ENCODE measurements at regions not wholly inside any gene's neighbourhood (a gene's known extent, or its start where the extent isn't known, plus 50 kb on each side); places are given as distances from the start of the nearest gene placed in this dataset.

DNA sequence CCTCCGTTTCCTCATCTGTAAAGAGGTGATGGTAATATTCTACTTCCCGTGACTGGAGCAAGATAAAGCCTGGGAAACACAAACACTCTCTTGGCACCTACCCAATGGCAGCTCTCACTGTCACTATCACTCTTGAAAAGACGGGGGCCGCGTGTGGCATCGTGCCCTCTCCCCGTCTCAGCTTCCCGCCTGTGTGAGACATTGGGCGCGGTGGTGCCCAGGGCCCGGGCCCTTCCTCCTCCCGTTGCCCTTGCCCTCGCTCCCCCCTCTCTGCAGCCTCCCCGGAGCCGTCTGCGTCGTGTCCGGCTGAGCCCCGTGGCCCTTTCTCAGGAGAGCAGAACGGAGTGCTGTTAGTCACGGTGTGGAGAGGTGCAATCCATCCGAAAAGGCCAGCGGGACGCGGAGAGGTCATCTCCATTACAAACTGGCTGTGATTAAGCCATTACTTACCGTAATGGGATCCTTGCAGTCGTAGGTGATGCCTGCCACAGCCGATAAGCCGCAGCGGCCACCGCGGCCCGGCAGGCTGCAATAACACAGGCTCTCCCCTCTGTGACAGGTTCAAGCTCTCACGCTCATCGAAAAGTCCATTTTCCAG lies 156.4 kb upstream of the ZC3H12A start (continued):
- TF ChIP-seq MZF1 (tag by site-specific recombination; IDR thresholded peaks at IDR 0.05; ENCODE audit: borderline replicate concordance) (no peak), ZNF664 (tag by site-specific recombination; IDR thresholded peaks at IDR 0.05) (no peak), ZNF211 (tag by site-specific recombination; IDR thresholded peaks at IDR 0.05; ENCODE audit: low read depth) (no peak), ZNF692 (tag by site-specific recombination; IDR thresholded peaks at IDR 0.05) (no peak), ZNF184 (tag by site-specific recombination; IDR thresholded peaks at IDR 0.05) (no peak), HOXD13 (CRISPR knock-in tag; IDR thresholded peaks at IDR 0.05; ENCODE audit: borderline replicate concordance) (no peak), ZNF521 (tag by site-specific recombination; IDR thresholded peaks at IDR 0.05) (no peak), YY1 (tag by site-specific recombination; IDR thresholded peaks at IDR 0.05) (no peak), PRDM10 (tag by site-specific recombination; IDR thresholded peaks at IDR 0.05) (peak; percentile 55; the same call in 1 of the 2 replicates), ZBTB21 (tag by site-specific recombination; IDR thresholded peaks at IDR 0.05) (no peak), ZNF112 (tag by site-specific recombination; IDR thresholded peaks at IDR 0.05) (no peak), ZNF48 (tag by site-specific recombination; IDR thresholded peaks at IDR 0.05) (no peak), HOXA7 (CRISPR knock-in tag; IDR thresholded peaks at IDR 0.05; ENCODE audit: borderline replicate concordance) (no peak), ZBTB17 (tag by site-specific recombination; IDR thresholded peaks at IDR 0.05) (peak; percentile 58; the same call in 1 of the 2 replicates), EGR2 (tag by site-specific recombination; IDR thresholded peaks at IDR 0.05; ENCODE audit: low read depth) (no peak), ZNF16 (tag by site-specific recombination; IDR thresholded peaks at IDR 0.05; ENCODE audit: low read depth) (no peak), PATZ1 (tag by site-specific recombination; IDR thresholded peaks at IDR 0.05) (peak; percentile 14; the same call in 1 of the 2 replicates), ZNF843 (tag by site-specific recombination; IDR thresholded peaks at IDR 0.05) (no peak)
- TF ChIP-seq, protein P1, sequence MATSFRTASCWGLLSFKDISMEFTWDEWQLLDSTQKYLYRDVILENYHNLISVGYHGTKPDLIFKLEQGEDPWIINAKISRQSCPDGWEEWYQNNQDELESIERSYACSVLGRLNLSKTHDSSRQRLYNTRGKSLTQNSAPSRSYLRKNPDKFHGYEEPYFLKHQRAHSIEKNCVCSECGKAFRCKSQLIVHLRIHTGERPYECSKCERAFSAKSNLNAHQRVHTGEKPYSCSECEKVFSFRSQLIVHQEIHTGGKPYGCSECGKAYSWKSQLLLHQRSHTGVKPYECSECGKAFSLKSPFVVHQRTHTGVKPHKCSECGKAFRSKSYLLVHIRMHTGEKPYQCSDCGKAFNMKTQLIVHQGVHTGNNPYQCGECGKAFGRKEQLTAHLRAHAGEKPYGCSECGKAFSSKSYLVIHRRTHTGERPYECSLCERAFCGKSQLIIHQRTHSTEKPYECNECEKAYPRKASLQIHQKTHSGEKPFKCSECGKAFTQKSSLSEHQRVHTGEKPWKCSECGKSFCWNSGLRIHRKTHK (tag by site-specific recombination; IDR thresholded peaks at IDR 0.05), result no peak
- TF ChIP-seq, protein P2, sequence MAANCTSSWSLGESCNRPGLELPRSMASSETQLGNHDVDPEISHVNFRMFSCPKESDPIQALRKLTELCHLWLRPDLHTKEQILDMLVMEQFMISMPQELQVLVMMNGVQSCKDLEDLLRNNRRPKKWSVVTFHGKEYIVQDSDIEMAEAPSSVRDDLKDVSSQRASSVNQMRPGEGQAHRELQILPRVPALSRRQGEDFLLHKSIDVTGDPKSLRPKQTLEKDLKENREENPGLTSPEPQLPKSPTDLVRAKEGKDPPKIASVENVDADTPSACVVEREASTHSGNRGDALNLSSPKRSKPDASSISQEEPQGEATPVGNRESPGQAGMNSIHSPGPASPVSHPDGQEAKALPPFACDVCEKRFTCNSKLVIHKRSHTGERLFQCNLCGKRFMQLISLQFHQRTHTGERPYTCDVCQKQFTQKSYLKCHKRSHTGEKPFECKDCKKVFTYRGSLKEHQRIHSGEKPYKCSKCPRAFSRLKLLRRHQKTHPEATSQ (tag by site-specific recombination; IDR thresholded peaks at IDR 0.05), result no peak
- TF ChIP-seq, protein P3, sequence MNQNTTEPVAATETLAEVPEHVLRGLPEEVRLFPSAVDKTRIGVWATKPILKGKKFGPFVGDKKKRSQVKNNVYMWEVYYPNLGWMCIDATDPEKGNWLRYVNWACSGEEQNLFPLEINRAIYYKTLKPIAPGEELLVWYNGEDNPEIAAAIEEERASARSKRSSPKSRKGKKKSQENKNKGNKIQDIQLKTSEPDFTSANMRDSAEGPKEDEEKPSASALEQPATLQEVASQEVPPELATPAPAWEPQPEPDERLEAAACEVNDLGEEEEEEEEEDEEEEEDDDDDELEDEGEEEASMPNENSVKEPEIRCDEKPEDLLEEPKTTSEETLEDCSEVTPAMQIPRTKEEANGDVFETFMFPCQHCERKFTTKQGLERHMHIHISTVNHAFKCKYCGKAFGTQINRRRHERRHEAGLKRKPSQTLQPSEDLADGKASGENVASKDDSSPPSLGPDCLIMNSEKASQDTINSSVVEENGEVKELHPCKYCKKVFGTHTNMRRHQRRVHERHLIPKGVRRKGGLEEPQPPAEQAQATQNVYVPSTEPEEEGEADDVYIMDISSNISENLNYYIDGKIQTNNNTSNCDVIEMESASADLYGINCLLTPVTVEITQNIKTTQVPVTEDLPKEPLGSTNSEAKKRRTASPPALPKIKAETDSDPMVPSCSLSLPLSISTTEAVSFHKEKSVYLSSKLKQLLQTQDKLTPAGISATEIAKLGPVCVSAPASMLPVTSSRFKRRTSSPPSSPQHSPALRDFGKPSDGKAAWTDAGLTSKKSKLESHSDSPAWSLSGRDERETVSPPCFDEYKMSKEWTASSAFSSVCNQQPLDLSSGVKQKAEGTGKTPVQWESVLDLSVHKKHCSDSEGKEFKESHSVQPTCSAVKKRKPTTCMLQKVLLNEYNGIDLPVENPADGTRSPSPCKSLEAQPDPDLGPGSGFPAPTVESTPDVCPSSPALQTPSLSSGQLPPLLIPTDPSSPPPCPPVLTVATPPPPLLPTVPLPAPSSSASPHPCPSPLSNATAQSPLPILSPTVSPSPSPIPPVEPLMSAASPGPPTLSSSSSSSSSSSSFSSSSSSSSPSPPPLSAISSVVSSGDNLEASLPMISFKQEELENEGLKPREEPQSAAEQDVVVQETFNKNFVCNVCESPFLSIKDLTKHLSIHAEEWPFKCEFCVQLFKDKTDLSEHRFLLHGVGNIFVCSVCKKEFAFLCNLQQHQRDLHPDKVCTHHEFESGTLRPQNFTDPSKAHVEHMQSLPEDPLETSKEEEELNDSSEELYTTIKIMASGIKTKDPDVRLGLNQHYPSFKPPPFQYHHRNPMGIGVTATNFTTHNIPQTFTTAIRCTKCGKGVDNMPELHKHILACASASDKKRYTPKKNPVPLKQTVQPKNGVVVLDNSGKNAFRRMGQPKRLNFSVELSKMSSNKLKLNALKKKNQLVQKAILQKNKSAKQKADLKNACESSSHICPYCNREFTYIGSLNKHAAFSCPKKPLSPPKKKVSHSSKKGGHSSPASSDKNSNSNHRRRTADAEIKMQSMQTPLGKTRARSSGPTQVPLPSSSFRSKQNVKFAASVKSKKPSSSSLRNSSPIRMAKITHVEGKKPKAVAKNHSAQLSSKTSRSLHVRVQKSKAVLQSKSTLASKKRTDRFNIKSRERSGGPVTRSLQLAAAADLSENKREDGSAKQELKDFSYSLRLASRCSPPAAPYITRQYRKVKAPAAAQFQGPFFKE (tag by site-specific recombination; IDR thresholded peaks at IDR 0.05; ENCODE audit: borderline replicate concordance), result no peak
- TF ChIP-seq, protein P4, sequence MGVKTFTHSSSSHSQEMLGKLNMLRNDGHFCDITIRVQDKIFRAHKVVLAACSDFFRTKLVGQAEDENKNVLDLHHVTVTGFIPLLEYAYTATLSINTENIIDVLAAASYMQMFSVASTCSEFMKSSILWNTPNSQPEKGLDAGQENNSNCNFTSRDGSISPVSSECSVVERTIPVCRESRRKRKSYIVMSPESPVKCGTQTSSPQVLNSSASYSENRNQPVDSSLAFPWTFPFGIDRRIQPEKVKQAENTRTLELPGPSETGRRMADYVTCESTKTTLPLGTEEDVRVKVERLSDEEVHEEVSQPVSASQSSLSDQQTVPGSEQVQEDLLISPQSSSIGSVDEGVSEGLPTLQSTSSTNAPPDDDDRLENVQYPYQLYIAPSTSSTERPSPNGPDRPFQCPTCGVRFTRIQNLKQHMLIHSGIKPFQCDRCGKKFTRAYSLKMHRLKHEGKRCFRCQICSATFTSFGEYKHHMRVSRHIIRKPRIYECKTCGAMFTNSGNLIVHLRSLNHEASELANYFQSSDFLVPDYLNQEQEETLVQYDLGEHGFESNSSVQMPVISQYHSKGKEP (tag by site-specific recombination; IDR thresholded peaks at IDR 0.05), result no peak

All from HEK293 (cell line).